H9 (cell line): ENCODE measurements at regions not wholly inside any gene's neighbourhood (a gene's known extent, or its start where the extent isn't known, plus 50 kb on each side); places are given as distances from the start of the nearest gene placed in this dataset.
"Not testable (repeated sequence)": the region's sequence is repeated elsewhere in the genome, so short reads cannot be mapped to it uniquely, and the experiment has no call there.

Source experiments
- DNase-seq: peaks from one replicate; pipeline ENCODE4 v3.0.0-alpha.2; 2017
- H2AFZ ChIP-seq: one replicate; pipeline ENCODE4 v1.6.1; 2013; ENCODE audit warnings: mild to moderate bottlenecking, low read length, control low read depth, moderate library complexity
- H2AK5ac ChIP-seq: 2 replicates; pipeline ENCODE4 v1.6.1; 2013; ENCODE audit warnings: low read length, control low read depth, mixed read lengths; ENCODE audit not compliant: insufficient read length
- H2BK120ac ChIP-seq: one replicate; pipeline ENCODE4 v1.6.1; 2013; ENCODE audit warnings: low read depth, mild to moderate bottlenecking, low read length, control low read depth, inconsistent platforms; ENCODE audit not compliant: poor library complexity, severe bottlenecking
- H2BK12ac ChIP-seq: 2 replicates; pipeline ENCODE4 v1.6.1; 2013; ENCODE audit warnings: low read length, control low read depth, mixed read lengths, low read depth; ENCODE audit not compliant: insufficient read length
- H2BK15ac ChIP-seq: 2 replicates; pipeline ENCODE4 v1.6.1; 2013; ENCODE audit warnings: low read depth, low read length, control low read depth
- H2BK20ac ChIP-seq: one replicate; pipeline ENCODE4 v1.6.1; 2013; ENCODE audit warnings: low read depth, mild to moderate bottlenecking, low read length, control low read depth, inconsistent platforms; ENCODE audit not compliant: poor library complexity, severe bottlenecking
- H2BK5ac ChIP-seq: 2 replicates; pipeline ENCODE4 v1.6.1; 2013; ENCODE audit warnings: low read length, control low read depth, mixed read lengths; ENCODE audit not compliant: insufficient read length
- H3K14ac ChIP-seq: 2 replicates; pipeline ENCODE4 v1.6.1; 2013; ENCODE audit warnings: low read length, control low read depth; ENCODE audit not compliant: insufficient read depth
- H3K18ac ChIP-seq: 2 replicates; pipeline ENCODE4 v1.6.1; 2013; ENCODE audit warnings: low read depth, mild to moderate bottlenecking, mixed read lengths, low read length, control low read depth; ENCODE audit not compliant: insufficient read length
- H3K23ac ChIP-seq: 2 replicates; pipeline ENCODE4 v1.6.1; 2013; ENCODE audit warnings: low read length, control low read depth, mixed read lengths, low read depth; ENCODE audit not compliant: insufficient read length
- H3K23me2 ChIP-seq: 2 replicates; pipeline ENCODE4 v1.6.1; 2013; ENCODE audit warnings: low read depth, mild to moderate bottlenecking, mixed read lengths, low read length, control low read depth; ENCODE audit not compliant: insufficient read length, poor library complexity, severe bottlenecking
- H3K27ac ChIP-seq: 2 replicates; pipeline ENCODE4 v1.5.1; 2013; ENCODE audit warnings: low read length, control low read depth, mixed read lengths, low read depth; ENCODE audit not compliant: insufficient read length
- H3K27me3 ChIP-seq: 2 replicates; pipeline ENCODE4 v1.6.1; 2013; ENCODE audit warnings: low read length, control low read depth, inconsistent platforms; ENCODE audit not compliant: insufficient read depth
- H3K4ac ChIP-seq: 2 replicates; pipeline ENCODE4 v1.6.1; 2013; ENCODE audit warnings: low read depth, mild to moderate bottlenecking, control low read depth, inconsistent platforms, low read length, moderate library complexity
- H3K4me1 ChIP-seq: 2 replicates; pipeline ENCODE4 v1.6.1; 2013; ENCODE audit warnings: low read length, control low read depth, inconsistent platforms; ENCODE audit not compliant: insufficient read depth
- H3K4me2 ChIP-seq: 2 replicates; pipeline ENCODE4 v1.6.1; 2013; ENCODE audit warnings: low read length, control low read depth, mixed read lengths; ENCODE audit not compliant: insufficient read length, insufficient read depth
- H3K56ac ChIP-seq: 2 replicates; pipeline ENCODE4 v1.6.1; 2013; ENCODE audit warnings: low read depth, mild to moderate bottlenecking, mixed read lengths, low read length, control low read depth; ENCODE audit not compliant: insufficient read length
- H3K79me1 ChIP-seq: 2 replicates; pipeline ENCODE4 v1.6.1; 2013; ENCODE audit warnings: low read depth, mild to moderate bottlenecking, moderate library complexity, low read length, control low read depth, inconsistent platforms; ENCODE audit not compliant: insufficient read depth, poor library complexity, severe bottlenecking
- H3K79me2 ChIP-seq: 2 replicates; pipeline ENCODE4 v1.6.1; 2013; ENCODE audit warnings: low read length, control low read depth, inconsistent platforms; ENCODE audit not compliant: insufficient read depth
- H3K9ac ChIP-seq: 2 replicates; pipeline ENCODE4 v1.6.1; 2013; ENCODE audit warnings: low read length, control low read depth, mixed read lengths; ENCODE audit not compliant: insufficient read length; ENCODE audit errors: extremely low read depth
- H3K9me3 ChIP-seq: one replicate; pipeline ENCODE4 v1.6.1; 2013; ENCODE audit warnings: low read depth, low read length, inconsistent platforms; ENCODE audit not compliant: control insufficient read depth
- H3T11ph ChIP-seq: one replicate; pipeline ENCODE4 v1.6.1; 2013; ENCODE audit warnings: mild to moderate bottlenecking, low read length, control low read depth, inconsistent platforms
- H4K20me1 ChIP-seq: one replicate; pipeline ENCODE4 v1.6.1; 2013; ENCODE audit not compliant: control insufficient read depth, insufficient read length, insufficient read depth
- H4K5ac ChIP-seq: 2 replicates; pipeline ENCODE4 v1.6.1; 2013; ENCODE audit warnings: low read depth, mild to moderate bottlenecking, mixed read lengths, low read length, control low read depth; ENCODE audit not compliant: insufficient read length
- H4K8ac ChIP-seq: replicated peaks from 2 replicates; pipeline ENCODE4 v1.6.1; 2013; ENCODE audit warnings: low read length, control low read depth, mixed read lengths, low read depth; ENCODE audit not compliant: insufficient read length
- H4K91ac ChIP-seq: 2 replicates; pipeline ENCODE4 v1.6.1; 2013; ENCODE audit warnings: low read depth, mild to moderate bottlenecking, moderate library complexity, mixed read lengths, low read length, control low read depth; ENCODE audit not compliant: insufficient read length
- H3K27ac Mint-ChIP-seq, 3 experiments: 2 replicates in 2 of 3; 3 replicates in 1 of 3; pipeline ENCODE4 v1.8.0; 2020 to 2021; ENCODE audit warnings: mixed read lengths in 3 of 3, mild to moderate bottlenecking in 1 of 3, moderate library complexity in 1 of 3
- H3K27me3 Mint-ChIP-seq: 2 replicates; pipeline ENCODE4 v1.8.0; 2021; ENCODE audit warnings: low read depth, mild to moderate bottlenecking, moderate library complexity, mixed read lengths
- H3K36me3 Mint-ChIP-seq, 3 experiments: 2 replicates in 2 of 3; 3 replicates in 1 of 3; pipeline ENCODE4 v1.8.0; 2020 to 2021; ENCODE audit warnings: low read depth in 3 of 3, mixed read lengths in 3 of 3; ENCODE audit not compliant: insufficient read depth in 1 of 3
- H3K4me1 Mint-ChIP-seq, 2 experiments: 2 replicates each; pipeline ENCODE4 v1.8.0; 2020; ENCODE audit warnings: mixed read lengths in 2 of 2
- H3K4me3 Mint-ChIP-seq, 2 experiments: 2 replicates in 1 of 2; 3 replicates in 1 of 2; pipeline ENCODE4 v1.8.0; 2020 to 2021; ENCODE audit warnings: mild to moderate bottlenecking in 2 of 2, mixed read lengths in 2 of 2, moderate library complexity in 1 of 2
- H3K9me3 Mint-ChIP-seq, 2 experiments: 2 replicates in 1 of 2; 3 replicates in 1 of 2; pipeline ENCODE4 v1.8.0; 2020; ENCODE audit warnings: mild to moderate bottlenecking in 2 of 2, mixed read lengths in 2 of 2, moderate library complexity in 1 of 2
- CTCF ChIP-seq: fragments of 200-600 bp; sonication (generic); conservative IDR thresholded peaks from 3 replicates; pipeline ENCODE4 v1.8.0; 2021; ENCODE audit warnings: antibody characterized with exemption, mild to moderate bottlenecking
- WGBS: extraction: QIAGEN DNeasy Blood & Tissue Kit; methylation state at CpG from one replicate; pipeline ENCODE4 v1.1.7; 2013; ENCODE audit warnings: missing lambda C conversion rate, low lambda C conversion rate, mixed read lengths; ENCODE audit not compliant: insufficient read length; ENCODE audit errors: extremely low coverage; 5-methylcytosine and 5-hydroxymethylcytosine counted together

GRCh38 chr1:157369808-157370521 lies 182.3 kb downstream of the FCRL5 start:
- H3K79me2 ChIP-seq: no peaks in the 10 kb centered on the region
- no peak overlapping the region for H2AFZ ChIP-seq
- no peak overlapping the region for H3K4me2 ChIP-seq
- H3K23me2 ChIP-seq: no peaks in the 10 kb centered on the region
- DNase-seq: peak; percentile 71
- no peak overlapping the region for H3K56ac ChIP-seq
- H4K91ac ChIP-seq: no peak overlapping the region
- H4K5ac ChIP-seq: no peak overlapping the region
- no peak overlapping the region for H4K8ac ChIP-seq
- no peaks in the 10 kb centered on the region for H3K36me3 Mint-ChIP-seq
- H3K4ac ChIP-seq: no peak overlapping the region
- no peak overlapping the region for H2BK15ac ChIP-seq
- H3K27me3 ChIP-seq: no peaks in the 10 kb centered on the region
- H3K4me1 ChIP-seq: peaks cover 5% of the 10 kb centered on the region; the same call in 1 of the 2 replicates
- no peak overlapping the region for H3T11ph ChIP-seq
- H3K79me1 ChIP-seq: no peaks in the 10 kb centered on the region
- no peaks in the 10 kb centered on the region for H3K9me3 Mint-ChIP-seq
- H2AK5ac ChIP-seq: no peak overlapping the region
- H3K27ac ChIP-seq: no peak overlapping the region
- H3K23ac ChIP-seq: no peak overlapping the region
- no peak overlapping the region for H3K14ac ChIP-seq
- H2BK20ac ChIP-seq: no peak overlapping the region
- H3K9me3 ChIP-seq: no peaks in the 10 kb centered on the region
- no peak overlapping the region for H3K4me3 Mint-ChIP-seq
- no peak overlapping the region for H2BK12ac ChIP-seq
- H4K20me1 ChIP-seq: no peaks in the 10 kb centered on the region
- TF ChIP-seq CTCF: peak; percentile 92
- no peaks in the 10 kb centered on the region; the same call in 1 of the 2 replicates for H3K27me3 Mint-ChIP-seq
- no CpG with 5 or more reads among the region's 6 CpGs for WGBS
- peaks cover 3 to 12% of the 10 kb centered on the region in 2 experiments for H3K4me1 Mint-ChIP-seq
- H2BK120ac ChIP-seq: no peak overlapping the region
- H3K27ac Mint-ChIP-seq: no peak overlapping the region
- no peak overlapping the region for H2BK5ac ChIP-seq
- no peak overlapping the region for H3K9ac ChIP-seq
- no peak overlapping the region for H3K18ac ChIP-seq

- H3K4me2 ChIP-seq, H2BK15ac ChIP-seq, H4K8ac ChIP-seq, H3K9me3 ChIP-seq, H4K91ac ChIP-seq, H3K9ac ChIP-seq, H2AFZ ChIP-seq, H2BK12ac ChIP-seq, H3K14ac ChIP-seq, H3K9me3 Mint-ChIP-seq, H2BK120ac ChIP-seq, H3K27me3 Mint-ChIP-seq, H2BK5ac ChIP-seq, H2AK5ac ChIP-seq, H3K4me3 Mint-ChIP-seq, H3K4ac ChIP-seq, DNase-seq, H3K23me2 ChIP-seq, H3T11ph ChIP-seq, H3K79me1 ChIP-seq, H3K4me1 ChIP-seq, H3K36me3 Mint-ChIP-seq, H4K20me1 ChIP-seq, H2BK20ac ChIP-seq, H3K27me3 ChIP-seq, H3K56ac ChIP-seq, H3K23ac ChIP-seq, H3K18ac ChIP-seq, H3K27ac ChIP-seq, H4K5ac ChIP-seq, H3K79me2 ChIP-seq: not testable (repeated sequence)
- no CpG with 5 or more reads among the region's 1 CpG for WGBS
- peaks cover 3 to 12% of the 10 kb centered on the region in 2 experiments for H3K4me1 Mint-ChIP-seq
- peak overlapping the region in 1 of 3 experiments; percentile 10; a peak in 1 of 7 replicates for H3K27ac Mint-ChIP-seq
Measured at GRCh38 chr1:157368941-157369340, 183.4 kb downstream of the FCRL5 start.
